GM18858 (cell line): ENCODE measurements at regions not wholly inside any gene's neighbourhood (a gene's known extent, or its start where the extent isn't known, plus 50 kb on each side); places are given as distances from the start of the nearest gene placed in this dataset.
"Not testable (repeated sequence)": the region's sequence is repeated elsewhere in the genome, so short reads cannot be mapped to it uniquely, and the experiment has no call there.

Experiments used
- ATAC-seq: cut with Tn5 transposase; IDR thresholded peaks from one replicate; pipeline ENCODE4 v1.9.1; 2021; ENCODE audit not compliant: unreplicated experiment

DNA sequence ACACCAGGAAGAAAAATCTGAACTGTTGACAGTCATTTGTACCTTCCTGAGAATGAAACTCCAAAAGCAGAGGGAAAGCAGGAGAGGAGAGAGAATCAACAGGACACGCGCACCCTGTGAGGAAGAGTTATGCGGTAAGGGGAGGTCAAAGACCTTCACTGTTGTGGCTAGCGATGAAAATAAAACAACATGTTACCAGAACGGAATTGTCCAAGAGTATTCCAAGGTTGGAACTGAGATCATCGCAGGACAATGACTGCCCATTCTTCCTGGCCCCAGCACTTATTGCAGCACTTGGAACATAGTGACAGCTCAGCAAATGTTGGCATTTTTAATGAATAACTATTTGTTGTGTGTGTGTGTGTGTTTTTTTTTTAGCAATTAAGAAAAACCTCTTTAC lies 176.0 kb upstream of the TSC22D1 start:
- no peak for ATAC-seq

- no peak for ATAC-seq
Observed at GRCh38 chr13:44750630-44751029, 174.5 kb upstream of the TSC22D1 start.

DNA sequence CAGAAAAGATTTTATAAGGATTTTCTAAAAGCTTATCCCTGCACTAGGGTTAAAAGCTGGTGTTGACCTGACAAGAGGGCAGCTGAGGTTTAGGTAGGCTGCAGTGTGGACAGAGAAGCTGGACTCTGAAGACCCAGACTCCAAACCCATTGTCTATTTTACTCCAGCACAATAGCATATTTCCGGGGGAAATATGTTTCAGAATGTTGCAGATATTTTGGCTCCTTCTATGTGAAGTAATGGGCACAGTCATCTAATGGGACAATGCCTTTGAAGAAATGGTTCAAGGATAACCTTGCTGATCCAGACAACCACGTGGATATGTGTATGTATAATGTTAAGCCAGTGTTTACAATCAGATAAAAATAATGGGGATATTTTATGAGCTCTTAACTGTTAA lies 173.8 kb upstream of the TSC22D1 start:
- no peak for ATAC-seq

DNA sequence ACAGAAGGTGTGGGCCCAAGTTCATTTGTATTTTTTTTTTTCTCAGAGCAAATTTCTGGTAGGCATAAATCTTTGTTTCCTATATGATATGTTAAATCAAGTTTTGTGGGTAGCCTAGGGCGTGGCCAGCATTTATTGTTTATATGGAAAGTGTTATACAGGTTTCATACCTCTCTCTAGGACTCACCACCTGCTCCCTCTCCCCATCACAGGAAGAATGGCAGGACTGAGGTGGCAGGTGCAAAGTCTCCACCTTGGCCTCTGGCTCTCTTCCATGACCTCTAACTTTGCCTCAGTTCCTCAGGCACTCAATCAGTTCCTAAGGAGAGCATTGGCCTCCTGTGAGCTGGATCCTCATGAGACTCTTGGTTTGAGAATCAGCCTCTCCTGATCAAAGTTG lies 172.3 kb upstream of the TSC22D1 start:
- no peak for ATAC-seq

DNA sequence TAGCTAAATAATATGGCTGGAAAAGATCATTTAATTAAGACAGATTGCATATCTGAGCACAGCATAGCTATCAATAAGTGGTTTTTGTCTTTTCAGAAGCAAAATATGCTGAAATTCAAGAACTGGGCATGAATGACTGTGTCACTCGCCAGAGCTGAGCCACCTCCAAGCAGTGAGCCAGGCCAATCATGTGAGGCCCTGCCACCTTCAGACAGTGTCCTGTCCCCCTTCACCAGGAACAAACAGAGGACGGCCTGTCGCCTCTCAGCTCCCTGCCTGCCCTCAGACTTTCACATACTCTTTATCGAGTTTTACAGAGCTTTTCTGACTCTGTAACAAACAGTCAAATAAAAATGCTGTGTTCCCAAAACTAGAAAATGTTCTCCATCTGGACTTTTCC lies 171.0 kb upstream of the TSC22D1 start:
- no peak for ATAC-seq

- no peak for ATAC-seq
Observed at GRCh38 chr13:44746690-44747089, 170.6 kb upstream of the TSC22D1 start.

- no peak for ATAC-seq
Observed at GRCh38 chr13:44744880-44745633, 168.9 kb upstream of the TSC22D1 start.

DNA sequence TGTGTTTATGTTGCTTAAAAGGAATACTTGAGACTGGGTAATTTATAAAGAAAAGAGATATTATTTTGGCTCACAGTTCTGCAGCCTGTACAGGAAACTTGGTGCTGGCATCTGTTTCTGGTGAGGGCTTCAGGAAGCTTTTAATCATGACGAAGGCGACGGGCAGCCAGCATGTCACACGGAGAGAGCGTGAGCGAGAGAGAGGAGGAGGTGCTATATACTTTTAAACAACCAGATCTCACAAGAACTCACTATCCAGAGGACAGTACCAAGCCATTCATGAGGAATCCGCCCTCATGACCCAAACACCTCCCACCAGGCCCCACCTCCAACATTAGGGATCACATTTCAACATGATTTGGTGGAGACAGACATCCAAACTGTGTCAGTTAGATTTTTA lies 163.4 kb upstream of the TSC22D1 start:
- ATAC-seq: no peak

DNA sequence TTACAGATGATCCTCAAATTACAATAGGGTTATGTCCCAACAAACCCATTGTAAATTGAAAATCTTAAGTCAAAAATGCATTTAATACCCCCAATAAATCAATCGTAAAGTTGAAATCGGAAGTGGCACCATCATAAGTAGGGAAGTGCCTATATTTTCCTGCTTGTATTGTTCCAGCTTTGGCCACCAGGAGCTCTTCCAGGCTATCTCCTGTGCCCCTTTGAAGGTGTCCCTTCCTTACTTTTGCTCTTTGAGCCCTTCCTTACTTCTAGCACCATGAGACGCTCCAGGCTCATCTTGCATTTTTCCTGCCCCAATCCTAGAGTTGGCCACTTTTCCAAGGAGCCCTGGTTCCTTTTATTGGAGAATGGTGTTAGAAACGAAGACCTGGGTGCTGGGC lies 163.0 kb upstream of the TSC22D1 start:
- ATAC-seq: no peak

GRCh38 chr13:44738463-44738862 lies 162.3 kb upstream of the TSC22D1 start:
- ATAC-seq: no peak

DNA sequence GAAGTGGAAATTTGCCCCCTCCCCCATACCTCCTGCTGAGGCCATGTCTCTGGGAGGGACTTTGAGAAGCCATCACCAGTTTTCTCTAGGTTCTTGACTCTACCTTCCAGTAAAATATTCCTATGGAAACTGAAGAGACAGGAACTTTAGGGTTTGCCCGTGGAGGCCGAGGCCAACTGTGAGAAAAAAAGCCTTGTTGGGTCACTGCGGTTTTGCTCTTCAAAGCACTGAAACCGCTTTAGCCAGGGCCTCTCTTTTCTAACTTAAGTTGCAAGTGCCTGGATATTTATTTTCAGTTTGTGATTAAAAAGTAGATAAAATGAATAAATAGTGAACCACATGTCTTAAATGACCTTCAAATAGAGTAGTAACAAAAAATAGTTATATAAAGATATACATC lies 159.7 kb upstream of the TSC22D1 start:
- no peak for ATAC-seq

DNA sequence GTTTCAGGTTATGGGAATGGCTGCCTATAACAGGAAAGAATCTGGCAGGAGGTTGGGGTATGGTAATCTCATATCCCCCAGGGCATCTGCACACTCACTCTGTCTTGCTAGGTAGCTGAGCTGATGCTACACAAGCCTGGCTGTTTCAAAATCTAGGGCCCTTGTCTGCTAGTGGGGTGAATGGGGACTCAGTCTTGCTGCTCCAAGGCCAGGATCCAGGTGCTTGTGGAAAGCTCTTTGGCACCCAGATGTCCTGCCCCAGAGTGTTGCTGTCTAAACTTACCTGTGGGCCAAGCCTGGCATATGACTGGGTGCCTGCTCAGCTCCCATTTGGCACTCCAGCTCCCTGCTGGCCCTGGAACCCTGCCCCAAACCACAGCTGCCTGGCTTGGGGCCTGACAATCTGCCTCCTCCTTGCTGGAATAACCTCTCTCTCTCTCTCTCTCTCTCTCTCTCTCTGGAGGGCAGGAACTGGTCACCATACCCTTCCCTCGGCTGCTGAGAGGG lies 158.1 kb upstream of the TSC22D1 start:
- no peak for ATAC-seq

DNA sequence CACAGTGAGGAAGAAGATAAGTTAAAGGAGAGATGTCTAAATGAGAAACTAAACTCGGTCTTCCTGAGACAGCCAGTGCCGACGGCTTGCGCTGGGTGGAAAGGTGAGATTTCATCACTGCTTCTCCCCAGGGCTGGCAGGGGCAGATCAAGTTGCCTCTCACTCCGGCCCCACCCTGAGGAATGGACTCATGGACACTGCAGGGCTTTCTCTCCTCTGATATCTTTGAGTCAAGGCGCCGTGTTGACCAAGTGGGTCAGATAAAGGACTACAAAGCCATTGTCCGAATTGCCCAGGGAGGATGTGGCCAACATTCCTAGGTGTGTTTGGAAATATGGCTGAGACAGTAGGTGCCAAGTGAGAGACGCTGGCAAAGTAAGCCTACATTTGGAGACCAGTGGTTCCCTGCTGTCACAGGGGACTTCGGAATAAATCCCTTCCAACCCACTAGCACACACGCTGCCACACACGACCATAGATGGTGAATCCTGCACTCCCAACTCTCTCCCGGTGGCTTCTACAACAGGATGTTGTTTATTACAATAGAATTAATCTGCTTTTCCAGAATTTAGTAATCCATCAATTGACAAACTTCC lies 156.5 kb upstream of the TSC22D1 start:
- no peak for ATAC-seq

DNA sequence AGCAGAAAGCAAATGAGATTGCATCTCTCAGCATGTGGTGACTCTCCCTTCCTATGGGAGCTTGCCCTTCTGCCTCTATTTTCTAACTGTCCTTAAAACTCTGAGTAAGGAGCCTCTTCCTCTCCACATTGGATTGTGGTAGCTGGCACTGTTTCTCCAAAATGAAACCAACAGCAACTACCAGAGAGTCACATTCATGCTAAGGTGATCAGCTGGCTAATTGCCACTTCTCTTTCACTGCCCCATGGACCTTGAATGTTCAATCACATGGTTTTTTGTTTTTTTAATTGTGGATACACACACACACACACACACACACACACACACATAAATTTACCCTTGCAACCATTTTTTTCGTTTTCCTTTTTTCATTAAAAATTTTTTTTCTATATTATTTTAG lies 154.7 kb upstream of the TSC22D1 start:
- ATAC-seq: no peak

- ATAC-seq: no peak
Observed at GRCh38 chr13:44730099-44730498, 154.0 kb upstream of the TSC22D1 start.

DNA sequence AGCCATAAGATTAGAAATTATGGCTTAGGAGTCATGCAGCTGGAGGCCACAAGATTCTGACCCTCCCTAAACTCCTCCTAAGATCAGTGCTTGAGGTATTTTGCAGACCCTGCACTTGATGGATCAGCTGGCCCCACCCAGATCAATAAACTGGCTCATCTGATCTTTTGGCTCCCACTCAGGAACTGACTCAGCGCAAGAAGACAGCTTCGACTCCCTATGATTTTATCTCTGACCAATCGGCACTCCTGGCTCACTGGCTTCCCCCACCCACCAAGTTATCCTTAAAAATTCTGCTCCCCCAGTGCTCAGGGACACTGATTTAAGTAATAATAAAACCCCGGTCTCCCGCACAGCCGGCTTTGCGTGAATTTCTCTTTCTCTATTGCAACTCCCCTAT lies 151.5 kb upstream of the TSC22D1 start:
- not testable (repeated sequence) for ATAC-seq

DNA sequence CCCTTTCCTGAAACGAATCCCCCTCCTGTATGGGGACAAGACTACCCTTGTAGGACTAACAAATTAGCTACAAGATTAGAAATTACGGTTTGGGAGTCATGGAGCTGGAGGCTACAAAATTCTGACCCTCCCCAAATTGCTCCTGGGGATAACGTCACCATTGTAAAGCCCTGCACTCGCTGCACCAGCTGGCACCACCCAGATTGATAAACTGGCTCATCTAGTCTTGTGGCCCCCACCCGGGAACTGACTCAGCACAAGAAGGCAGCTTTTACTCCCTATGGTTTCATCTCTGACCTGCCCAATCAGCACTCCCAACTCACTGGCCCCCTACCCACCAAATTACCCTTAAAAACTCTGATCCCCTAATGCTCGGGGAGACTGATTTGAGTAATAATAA lies 150.6 kb upstream of the TSC22D1 start:
- ATAC-seq: no peak

DNA sequence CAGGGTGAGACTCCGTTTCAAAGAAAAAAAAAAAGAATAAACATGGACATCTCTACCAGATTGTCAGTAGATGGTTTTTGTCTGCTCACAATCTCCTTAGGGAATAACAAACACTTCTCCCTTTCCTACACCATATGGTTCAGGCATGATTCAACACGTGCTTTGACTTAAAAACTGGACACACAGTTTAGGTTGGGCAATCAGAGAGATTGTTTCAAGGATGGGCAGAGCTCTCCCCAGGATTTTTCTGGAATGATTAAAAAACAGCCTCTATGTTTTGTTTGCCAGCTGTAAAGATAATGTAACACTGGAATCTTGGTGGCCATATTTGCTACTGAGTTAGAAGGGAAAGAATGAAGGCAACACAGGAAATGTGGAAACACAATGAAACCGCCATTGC lies 150.1 kb upstream of the TSC22D1 start:
- no peak for ATAC-seq

GRCh38 chr13:44719857-44720671 lies 143.9 kb upstream of the TSC22D1 start:
- ATAC-seq: no peak

- ATAC-seq: no peak
Observed at GRCh38 chr13:44718467-44718866, 142.3 kb upstream of the TSC22D1 start.

- ATAC-seq: no peak
Observed at GRCh38 chr13:44715287-44716230, 139.4 kb upstream of the TSC22D1 start.
